ENCODE measurements at regions not wholly inside any gene's neighbourhood (a gene's known extent, or its start where the extent isn't known, plus 50 kb on each side); places are given as distances from the start of the nearest gene placed in this dataset.

DNA sequence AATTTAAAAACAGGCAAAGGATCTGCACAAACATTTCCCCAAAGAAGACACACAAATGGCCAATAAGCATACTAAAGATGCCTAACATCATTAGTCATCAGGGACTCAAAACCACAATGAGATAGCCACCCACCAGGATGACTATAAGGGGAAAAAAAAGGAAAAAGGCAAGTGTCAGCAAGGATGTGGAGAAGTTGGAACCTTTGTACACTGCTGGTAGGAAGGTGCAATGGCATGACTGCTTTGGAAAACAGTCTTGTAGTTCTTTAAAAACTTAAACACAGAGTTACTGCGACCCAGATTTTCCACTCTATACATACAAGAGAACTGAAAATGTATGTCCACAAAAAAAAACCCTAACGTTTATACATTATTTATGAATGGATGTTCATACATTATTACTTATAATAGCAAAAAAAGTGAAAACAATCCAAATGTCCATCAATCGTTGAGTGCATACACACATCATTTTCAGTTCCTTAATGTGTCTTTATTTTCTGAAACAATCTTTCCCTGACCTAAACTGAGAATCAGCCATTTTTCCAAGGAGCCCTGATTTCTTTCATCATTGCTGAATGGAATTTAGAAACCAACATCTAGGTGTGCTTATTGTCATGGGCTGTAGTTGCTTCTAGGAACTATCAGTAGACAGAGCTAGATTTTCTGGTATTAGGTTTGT lies 64.7 kb upstream of the TLK1 start:
- peak; percentile 79 for DNase-seq

DNA sequence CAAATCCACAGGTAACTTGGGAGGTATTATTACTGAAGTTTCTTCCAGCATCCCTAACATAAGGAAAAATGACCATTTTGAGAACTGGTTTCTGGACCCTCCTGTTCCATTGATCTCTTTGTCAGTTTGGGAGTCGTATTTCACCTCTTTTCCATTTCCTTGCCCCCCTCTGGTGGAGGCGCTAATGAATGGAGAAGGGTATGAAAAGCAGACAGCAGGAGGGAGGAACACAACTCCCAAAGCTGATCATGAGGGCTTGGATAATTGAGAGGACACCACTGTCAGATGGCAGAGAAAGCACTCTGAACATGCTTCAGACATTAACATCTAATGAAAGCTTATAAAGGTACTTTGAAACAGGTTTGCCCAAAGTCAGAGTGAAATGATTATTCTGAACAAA lies 56.6 kb upstream of the TLK1 start:
- no peak for DNase-seq

DNA sequence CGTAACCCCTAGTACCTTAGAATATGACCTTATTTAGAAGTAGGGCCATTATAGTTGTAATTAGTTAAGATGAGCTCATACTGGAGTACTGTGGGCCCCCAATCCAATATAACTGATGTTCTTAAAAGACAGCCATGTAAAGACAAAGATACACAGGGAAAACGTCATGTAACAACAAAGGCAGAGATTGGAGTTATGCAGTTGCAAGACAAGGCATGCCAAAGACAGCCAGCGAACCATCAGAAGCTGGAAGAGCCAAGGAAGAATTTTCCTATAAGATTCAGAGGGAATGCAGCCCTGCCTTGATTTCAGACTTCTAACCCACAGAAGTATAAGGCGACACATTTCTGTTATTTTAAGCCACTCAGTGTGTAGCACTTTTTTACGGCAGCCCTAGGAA lies 55.9 kb upstream of the TLK1 start:
- no peak for DNase-seq

DNA sequence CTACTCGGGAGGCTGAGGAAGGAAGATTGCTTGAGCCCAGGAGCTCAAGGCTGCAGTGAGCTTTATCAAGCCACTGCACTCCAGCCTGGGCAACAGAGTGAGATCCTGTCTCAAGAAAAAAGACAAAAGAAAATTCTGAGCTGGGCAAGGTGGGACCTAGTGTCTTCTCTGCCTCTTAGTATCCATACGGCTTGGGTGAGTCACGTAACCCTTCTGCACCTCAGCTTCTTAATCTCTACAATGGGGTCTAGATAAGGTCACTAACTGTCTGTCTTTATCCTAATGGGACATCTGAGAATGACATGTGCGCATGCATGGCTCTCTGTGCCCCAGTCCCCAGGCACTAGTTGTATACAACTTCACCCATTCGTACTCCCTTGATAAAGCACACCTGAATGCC lies 53.4 kb upstream of the TLK1 start:
- no peak for DNase-seq

- no peak for DNase-seq
Observed at GRCh38 chr2:171210864-171211431, 50.3 kb upstream of the TLK1 start.
